Spleen (tissue), 11 donors: ENCODE measurements at regions not wholly inside any gene's neighbourhood (a gene's known extent, or its start where the extent isn't known, plus 50 kb on each side); places are given as distances from the start of the nearest gene placed in this dataset.

ENCODE experiments used
- DNase-seq: peaks from one replicate; pipeline ENCODE4 v3.0.0-alpha.2; 2020
- H3K27ac ChIP-seq, 8 donors: fragments of 200-600 bp; sonication (generic) in 7 of 8; 1 replicate in 4 of 8; 2 replicates in 4 of 8; pipeline versions ENCODE4 v1.5.0 to v1.8.0; 2016 to 2021; ENCODE audit warnings: inconsistent platforms in 4 of 8, mild to moderate bottlenecking in 4 of 8, moderate library complexity in 1 of 8
- H3K27me3 ChIP-seq, 7 donors: fragments of 200-600 bp; sonication (generic) in 6 of 7; replicated peaks in 1 of 7; 1 replicate in 4 of 7; 2 replicates in 3 of 7; pipeline versions ENCODE4 v1.5.0 to v1.8.0; 2016 to 2021; ENCODE audit warnings: inconsistent platforms in 3 of 7, mild to moderate bottlenecking in 1 of 7
- H3K36me3 ChIP-seq, 6 donors: fragments of 200-600 bp; sonication (generic) in 5 of 6; 1 replicate in 4 of 6; 2 replicates in 2 of 6; pipeline versions ENCODE4 v1.5.0 to v1.8.0; 2016 to 2021; ENCODE audit warnings: inconsistent platforms in 2 of 6
- H3K4me1 ChIP-seq, 6 donors: fragments of 200-600 bp; sonication (generic) in 5 of 6; 1 replicate in 3 of 6; 2 replicates in 3 of 6; pipeline versions ENCODE4 v1.5.0 to v1.8.0; 2016 to 2021; ENCODE audit warnings: inconsistent platforms in 3 of 6
- H3K4me3 ChIP-seq, 8 donors: fragments of 200-600 bp; sonication (generic) in 7 of 8; 1 replicate in 4 of 8; 2 replicates in 4 of 8; pipeline versions ENCODE4 v1.5.0 to v1.8.0; 2016 to 2021; ENCODE audit warnings: inconsistent platforms in 4 of 8, mild to moderate bottlenecking in 4 of 8, moderate library complexity in 2 of 8
- H3K9me3 ChIP-seq, 8 donors: fragments of 200-600 bp; sonication (generic) in 7 of 8; 1 replicate in 4 of 8; 2 replicates in 4 of 8; pipeline versions ENCODE4 v1.5.0 to v1.8.0; 2016 to 2021; ENCODE audit warnings: inconsistent platforms in 4 of 8
- POLR2A ChIP-seq, 3 donors: fragments of 450-650 bp; IDR thresholded peaks; one replicate each; pipeline ENCODE4 v1.5.1; 2017; ENCODE audit warnings: antibody characterized with exemption in 3 of 3, mild to moderate bottlenecking in 1 of 3
- POLR2AphosphoS5 ChIP-seq, 3 donors: sonication (generic); formaldehyde crosslinking; IDR thresholded peaks; one replicate each; pipeline ENCODE4 v1.5.1; 2017; ENCODE audit warnings: antibody characterized with exemption in 3 of 3
- WGBS, 5 donors: extraction: QIAGEN DNeasy Blood & Tissue Kit in 3 of 5; methylation state at CpG; one replicate each; pipeline versions ENCODE4 v1.1.5 to v1.1.7; 2013 to 2018; 5-methylcytosine and 5-hydroxymethylcytosine counted together
- intact Hi-C: fragments of 100-400 bp; cut with DNase I; formaldehyde crosslinking; loops from one replicate; pipeline ENCODE4 v1.15.0; 2023; ENCODE audit warnings: low total_unique reads
- TF ChIP-seq, protein P1 (sequence below), 11 experiments: fragments of 200-600 bp in 7 of 11; fragments of 450-650 bp in 4 of 11; sonication (generic) in 4 of 11; IDR thresholded peaks in 8 of 11; conservative IDR thresholded peaks in 3 of 11; 1 replicate in 7 of 11; 2 replicates in 4 of 11; pipeline versions ENCODE4 v1.4.0 to v1.8.0; 2016 to 2021; ENCODE audit warnings: antibody characterized with exemption in 11 of 11, inconsistent platforms in 4 of 11, mild to moderate bottlenecking in 1 of 11
- donor health status: healthy with polysubstance abuse.
- donor health status: DM: no; HTN: no; CAD: no; lungs with moderate emphysema.
- donor health status: DM: no; HTN: no; CAD: no.
- donor health status: Bipolar disorder and iron deficiency.
- donor health status: healthy.
- donor health status: DM: no; HTN: no; CAD: no.
- donor health status: DM: yes; HTN: yes; CAD: no.

DNA sequence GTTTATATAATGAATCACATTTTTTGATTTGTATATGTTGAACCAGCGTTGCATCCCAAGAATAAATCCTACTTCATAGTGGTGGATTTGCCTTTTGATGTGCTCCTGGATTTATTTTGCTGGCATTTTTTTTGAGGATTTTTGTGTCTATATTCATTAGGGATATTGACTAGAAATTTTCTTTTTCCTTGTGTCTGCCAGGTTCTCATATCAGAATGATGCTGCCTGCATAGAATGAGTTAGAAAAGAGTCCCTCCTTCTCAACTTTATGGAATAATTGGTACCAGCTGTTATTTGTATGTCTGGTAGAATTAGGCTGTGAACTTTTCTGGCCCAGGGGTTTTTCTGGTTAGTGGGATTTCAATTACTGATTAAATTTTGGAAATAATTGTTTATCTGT, 457.4 kb upstream of the DSEL start:
- Histone ChIP-seq H3K4me3 (no peak overlapping the region), H3K27ac (no peak overlapping the region), H3K9me3 (no peaks in the 10 kb centered on the region), H3K4me1 (no peaks in the 10 kb centered on the region), H3K36me3 (no peaks in the 10 kb centered on the region), H3K27me3 (no peaks in the 10 kb centered on the region)
- DNase-seq, result no peak
- intact Hi-C loops, result no loop called here
- TF ChIP-seq, protein P1, sequence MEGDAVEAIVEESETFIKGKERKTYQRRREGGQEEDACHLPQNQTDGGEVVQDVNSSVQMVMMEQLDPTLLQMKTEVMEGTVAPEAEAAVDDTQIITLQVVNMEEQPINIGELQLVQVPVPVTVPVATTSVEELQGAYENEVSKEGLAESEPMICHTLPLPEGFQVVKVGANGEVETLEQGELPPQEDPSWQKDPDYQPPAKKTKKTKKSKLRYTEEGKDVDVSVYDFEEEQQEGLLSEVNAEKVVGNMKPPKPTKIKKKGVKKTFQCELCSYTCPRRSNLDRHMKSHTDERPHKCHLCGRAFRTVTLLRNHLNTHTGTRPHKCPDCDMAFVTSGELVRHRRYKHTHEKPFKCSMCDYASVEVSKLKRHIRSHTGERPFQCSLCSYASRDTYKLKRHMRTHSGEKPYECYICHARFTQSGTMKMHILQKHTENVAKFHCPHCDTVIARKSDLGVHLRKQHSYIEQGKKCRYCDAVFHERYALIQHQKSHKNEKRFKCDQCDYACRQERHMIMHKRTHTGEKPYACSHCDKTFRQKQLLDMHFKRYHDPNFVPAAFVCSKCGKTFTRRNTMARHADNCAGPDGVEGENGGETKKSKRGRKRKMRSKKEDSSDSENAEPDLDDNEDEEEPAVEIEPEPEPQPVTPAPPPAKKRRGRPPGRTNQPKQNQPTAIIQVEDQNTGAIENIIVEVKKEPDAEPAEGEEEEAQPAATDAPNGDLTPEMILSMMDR (IDR thresholded peaks at IDR 0.05 in 8 of 11, conservative IDR thresholded peaks at IDR 0.05 in 3 of 11), result no peak
- no peak for TF ChIP-seq POLR2AphosphoS5 (IDR thresholded peaks at IDR 0.05)
- no peak for TF ChIP-seq POLR2A (IDR thresholded peaks at IDR 0.05)
- WGBS, 5 donors, result 59 to 84% (median 72%) methylated on average over 1 of the region's 1 CpG

DNA sequence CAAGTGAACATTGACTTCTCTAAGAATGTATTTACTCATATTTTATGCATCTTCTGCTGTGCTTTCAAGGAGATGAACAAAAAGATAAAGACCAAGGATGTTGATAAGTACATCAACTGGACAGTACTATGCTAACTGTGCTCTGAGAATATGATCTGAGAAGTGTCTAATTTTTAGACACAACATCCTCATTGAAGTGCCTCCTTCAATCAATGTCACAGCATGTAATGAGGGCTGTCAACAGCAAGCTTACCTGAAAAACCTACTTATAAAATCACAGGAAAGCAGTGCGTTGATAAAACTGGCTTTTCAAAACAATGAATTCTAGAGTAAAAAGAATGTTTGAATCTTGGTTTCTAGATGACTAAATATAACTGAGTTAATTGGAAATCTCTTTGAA, 452.9 kb upstream of the DSEL start:
- Histone ChIP-seq H3K4me3 (no peak overlapping the region), H3K27me3 (no peaks in the 10 kb centered on the region), H3K9me3 (no peaks in the 10 kb centered on the region), H3K4me1 (no peaks in the 10 kb centered on the region), H3K27ac (no peak overlapping the region), H3K36me3 (no peaks in the 10 kb centered on the region)
- intact Hi-C loops, result no loop called here
- 84 to 88% (median 87%) methylated on average over 1 of the region's 1 CpG for WGBS, 5 donors
- no peak for TF ChIP-seq POLR2A (IDR thresholded peaks at IDR 0.05)
- no peak for TF ChIP-seq POLR2AphosphoS5 (IDR thresholded peaks at IDR 0.05)
- TF ChIP-seq, protein P1 (IDR thresholded peaks at IDR 0.05 in 8 of 11, conservative IDR thresholded peaks at IDR 0.05 in 3 of 11), result no peak
- DNase-seq, result no peak

DNA sequence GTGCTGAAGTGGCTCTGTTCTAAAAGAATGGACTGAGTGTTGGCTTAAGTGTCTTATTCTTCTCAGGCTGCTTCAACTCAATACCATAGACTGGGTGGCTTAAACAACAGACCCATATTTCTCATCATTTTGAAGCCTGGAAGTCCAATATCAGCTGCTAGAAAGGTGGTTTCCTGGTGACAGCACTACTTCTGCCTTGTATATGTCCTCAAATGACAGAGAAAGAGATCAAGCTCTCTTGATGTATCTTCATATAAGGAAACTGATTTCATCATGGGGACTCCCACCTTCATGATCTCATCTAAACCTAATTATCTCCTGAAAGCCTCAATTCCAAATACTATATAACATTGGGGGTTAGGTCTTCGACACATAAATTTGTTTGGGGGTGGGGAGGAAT, 449.7 kb upstream of the DSEL start:
- DNase-seq, result no peak
- H3K36me3 ChIP-seq, result no peaks in the 10 kb centered on the region
- TF ChIP-seq POLR2A (IDR thresholded peaks at IDR 0.05) (no peak), POLR2AphosphoS5 (IDR thresholded peaks at IDR 0.05) (no peak)
- TF ChIP-seq, protein P1 (IDR thresholded peaks at IDR 0.05 in 8 of 11, conservative IDR thresholded peaks at IDR 0.05 in 3 of 11), result no peak
- WGBS, 5 donors, result 61 to 87% (median 83%) methylated on average over 1 of the region's 1 CpG
- H3K27me3 ChIP-seq, result no peaks in the 10 kb centered on the region
- H3K9me3 ChIP-seq, result no peaks in the 10 kb centered on the region
- no peak overlapping the region for H3K27ac ChIP-seq
- H3K4me3 ChIP-seq, result no peak overlapping the region
- H3K4me1 ChIP-seq, result no peaks in the 10 kb centered on the region
- intact Hi-C loops, result no loop called here

DNA sequence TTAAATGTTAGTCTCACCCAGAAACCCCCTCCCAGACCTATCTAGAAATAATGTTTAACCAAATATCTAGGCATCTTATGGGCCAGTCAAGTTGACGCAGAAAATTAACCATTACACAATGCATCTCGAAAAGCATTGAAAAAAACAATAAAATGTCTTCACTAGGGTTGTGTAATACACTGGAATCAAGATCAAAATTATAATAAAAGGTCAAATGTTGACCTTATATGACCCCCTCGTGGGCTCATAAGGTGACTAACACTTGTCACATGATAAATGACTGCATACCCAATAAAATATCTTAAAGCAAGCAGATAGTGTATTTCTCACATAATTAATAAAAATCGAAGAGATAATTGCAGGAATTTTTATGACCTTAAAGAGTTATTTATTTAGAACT, 447.9 kb upstream of the DSEL start:
- intact Hi-C loops, result no loop called here
- Histone ChIP-seq H3K27ac (no peak overlapping the region), H3K36me3 (no peaks in the 10 kb centered on the region), H3K9me3 (no peaks in the 10 kb centered on the region), H3K27me3 (no peaks in the 10 kb centered on the region), H3K4me1 (no peaks in the 10 kb centered on the region), H3K4me3 (no peak overlapping the region)
- TF ChIP-seq POLR2A (IDR thresholded peaks at IDR 0.05) (no peak), POLR2AphosphoS5 (IDR thresholded peaks at IDR 0.05) (no peak)
- TF ChIP-seq, protein P1 (IDR thresholded peaks at IDR 0.05 in 8 of 11, conservative IDR thresholded peaks at IDR 0.05 in 3 of 11), result no peak
- WGBS, 5 donors, result 72 to 78% (median 77%) methylated on average over 4 of the region's 4 CpGs
- no peak for DNase-seq
